ENCODE measurements at regions not wholly inside any gene's neighbourhood (a gene's known extent, or its start where the extent isn't known, plus 50 kb on each side); places are given as distances from the start of the nearest gene placed in this dataset.

DNA sequence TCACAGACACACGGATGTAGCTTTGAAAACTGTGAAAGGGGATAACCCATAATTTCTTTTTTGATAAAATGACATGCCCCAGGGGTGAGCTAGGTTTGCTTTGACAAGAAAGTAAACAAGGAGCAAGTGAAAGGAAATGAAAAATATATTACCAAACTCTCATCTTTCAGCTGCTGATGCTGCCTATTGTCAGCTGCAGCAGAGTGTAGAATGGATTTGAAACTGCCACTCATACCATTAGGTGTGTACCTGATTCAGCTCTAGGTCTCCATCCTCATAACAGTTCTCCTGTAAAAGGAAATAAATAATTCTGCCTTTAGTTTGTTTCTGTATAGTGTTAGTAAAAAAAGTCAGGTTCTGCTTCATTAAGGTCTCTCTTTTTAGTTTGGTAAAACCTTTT is 415.1 kb upstream of the MARCKS start:
- TF ChIP-seq CTCF (IDR thresholded peaks at IDR 0.05), result no peak
- DNase-seq (ENCODE audit: low spot score) (no peak), ATAC-seq (ENCODE audit: low FRiP score) (no peak)

GRCh38 chr6:113445201-113445600 is 411.9 kb upstream of the MARCKS start:
- ATAC-seq (ENCODE audit: low FRiP score) (no peak), DNase-seq (ENCODE audit: low spot score) (no peak)
- no peak for TF ChIP-seq CTCF (IDR thresholded peaks at IDR 0.05)

- no peak for DNase-seq (ENCODE audit: low spot score)
- no peak for ATAC-seq (ENCODE audit: low FRiP score)
These were observed 409.9 kb upstream of the MARCKS start for GRCh38 chr6:113447088-113447831.

GRCh38 chr6:113449051-113449450 is 408.1 kb upstream of the MARCKS start:
- ATAC-seq (ENCODE audit: low FRiP score) (no peak), DNase-seq (ENCODE audit: low spot score) (no peak)
- no peak for TF ChIP-seq CTCF (IDR thresholded peaks at IDR 0.05)

More at GRCh38 chr6:113447088-113447831, 409.9 kb upstream of the MARCKS start:
- TF ChIP-seq CTCF (IDR thresholded peaks at IDR 0.05), result no peak

GRCh38 chr6:113450061-113450465 is 407.1 kb upstream of the MARCKS start:
- no peak for TF ChIP-seq CTCF (IDR thresholded peaks at IDR 0.05)
- DNase-seq (ENCODE audit: low spot score) (no peak), ATAC-seq (ENCODE audit: low FRiP score) (no peak)

DNA sequence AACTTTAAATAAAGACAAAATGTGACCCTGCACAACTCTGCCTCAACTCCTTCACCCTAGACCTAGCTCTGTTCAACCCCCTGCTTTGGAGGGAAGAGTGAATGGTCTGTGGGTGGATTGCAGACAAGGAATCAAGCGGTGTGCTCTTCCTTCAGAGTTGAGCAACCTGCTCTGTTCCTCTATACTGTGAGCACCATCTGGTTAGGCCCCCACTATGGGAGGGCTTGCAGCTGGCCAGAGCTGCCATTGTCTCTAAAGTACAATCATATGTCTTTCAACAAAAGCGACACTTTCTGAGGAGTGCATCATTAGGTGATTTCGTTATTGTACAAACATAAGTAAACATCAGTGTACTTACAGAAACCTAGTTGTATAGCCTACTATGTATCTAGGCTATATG is 406.1 kb upstream of the MARCKS start:
- DNase-seq (ENCODE audit: low spot score) (no peak), ATAC-seq (ENCODE audit: low FRiP score) (no peak)
- no peak for TF ChIP-seq CTCF (IDR thresholded peaks at IDR 0.05)

DNA sequence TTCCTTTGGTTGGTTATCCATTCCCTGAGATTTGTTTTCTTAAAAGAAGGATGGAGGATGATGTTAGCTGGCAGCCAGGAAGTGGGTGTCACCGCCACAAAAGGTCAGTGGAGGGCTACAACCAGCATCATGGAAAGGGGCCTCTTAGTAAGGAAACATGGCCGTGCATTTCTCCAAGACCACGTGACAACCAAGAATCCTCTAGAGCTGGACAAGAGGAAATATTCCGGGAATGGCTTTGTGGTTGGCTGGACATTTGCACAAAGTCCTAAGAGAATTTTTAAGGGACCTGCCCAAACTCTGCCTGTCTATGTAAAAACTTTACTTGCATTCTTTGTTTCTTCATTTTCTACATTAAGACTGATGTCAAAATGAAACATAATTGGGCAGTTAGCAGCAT is 399.9 kb upstream of the MARCKS start:
- no peak for TF ChIP-seq CTCF (IDR thresholded peaks at IDR 0.05)
- DNase-seq (ENCODE audit: low spot score) (no peak), ATAC-seq (ENCODE audit: low FRiP score) (no peak)
